HG03558 (cell line): ENCODE measurements at regions not wholly inside any gene's neighbourhood (a gene's known extent, or its start where the extent isn't known, plus 50 kb on each side); places are given as distances from the start of the nearest gene placed in this dataset.

Experiments used
- ATAC-seq: cut with Tn5 transposase; IDR thresholded peaks from one replicate; pipeline ENCODE4 v1.9.1; 2021; ENCODE audit warnings: moderate number of reproducible peaks; ENCODE audit not compliant: unreplicated experiment; ENCODE audit errors: extremely low read depth

- ATAC-seq = no peak
Observed at GRCh38 chr16:73616770-73617169, 568.8 kb upstream of the ZFHX3 start.

DNA sequence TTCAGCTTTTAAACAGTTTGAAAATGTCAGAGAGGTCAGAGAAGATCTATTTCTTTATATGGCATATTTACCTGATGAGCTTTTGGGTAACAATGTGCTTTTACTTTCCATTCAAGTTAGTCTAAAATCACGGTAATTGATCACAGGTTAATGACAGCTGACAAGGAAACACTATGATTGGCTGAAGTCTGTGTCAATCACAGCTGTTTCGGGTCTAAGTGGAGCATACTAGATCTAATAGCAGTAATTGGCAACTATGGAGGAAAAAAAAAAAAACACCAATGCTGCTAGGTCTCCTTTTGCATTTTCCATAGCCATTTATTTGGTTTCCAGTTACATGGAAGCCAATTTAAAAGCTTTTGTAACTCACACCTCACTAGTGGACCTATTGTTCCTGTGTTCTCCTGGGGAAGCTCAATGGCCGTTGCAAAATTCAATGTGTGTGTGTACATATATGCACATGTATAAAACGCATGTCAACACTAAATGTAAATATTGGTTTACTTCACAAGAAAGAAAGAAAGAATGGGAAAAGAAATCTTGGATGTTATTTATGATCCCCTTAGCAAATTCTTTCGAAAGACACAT is 568.3 kb upstream of the ZFHX3 start:
- ATAC-seq = no peak

- no peak for ATAC-seq
Observed at GRCh38 chr16:73615071-73615940, 567.4 kb upstream of the ZFHX3 start.

DNA sequence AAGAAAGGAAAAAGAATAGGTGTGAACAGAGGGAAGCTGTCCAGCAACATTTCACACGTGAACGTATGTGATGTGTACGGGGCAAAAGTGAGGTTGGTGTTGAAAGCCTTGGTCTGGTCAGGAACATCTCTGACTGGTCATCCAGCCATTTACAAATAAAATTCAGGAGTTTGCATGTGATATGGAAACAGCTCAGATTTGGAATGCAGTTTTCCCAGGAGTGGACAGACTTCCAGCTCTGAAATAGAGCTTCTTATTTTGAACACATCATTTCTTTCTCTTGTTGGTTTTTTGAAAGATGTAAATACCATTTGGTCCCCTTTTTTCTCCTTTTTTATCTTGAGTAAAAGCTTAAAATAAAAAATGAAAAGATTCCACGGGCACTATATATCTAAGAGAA is 566.2 kb upstream of the ZFHX3 start:
- ATAC-seq = no peak

DNA sequence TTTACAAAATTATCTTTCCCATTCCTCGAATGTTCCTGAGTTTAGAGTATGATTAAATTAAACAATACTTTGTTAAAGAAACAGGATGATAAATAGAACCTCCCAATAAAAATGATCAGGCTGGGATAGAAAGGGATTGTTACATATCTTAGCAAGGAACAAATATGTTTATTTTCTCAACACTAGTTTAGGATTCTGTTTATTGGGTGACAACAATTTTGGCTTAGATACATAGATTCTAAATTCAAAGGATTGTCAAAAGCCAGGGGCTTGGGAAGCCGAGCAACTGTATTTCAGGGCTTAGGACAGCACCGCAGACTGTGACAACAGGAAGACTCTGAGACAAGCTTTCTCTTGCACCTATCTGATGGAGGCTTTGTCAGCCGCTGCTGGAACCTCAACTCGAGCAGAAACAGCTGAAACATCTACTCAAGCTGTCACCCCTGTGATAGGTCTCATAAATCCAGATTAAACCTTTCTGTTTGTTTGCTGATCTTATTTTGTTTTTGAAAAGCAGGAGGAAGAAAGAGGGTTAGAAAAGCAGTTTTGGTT is 562.8 kb upstream of the ZFHX3 start:
- no peak for ATAC-seq

DNA sequence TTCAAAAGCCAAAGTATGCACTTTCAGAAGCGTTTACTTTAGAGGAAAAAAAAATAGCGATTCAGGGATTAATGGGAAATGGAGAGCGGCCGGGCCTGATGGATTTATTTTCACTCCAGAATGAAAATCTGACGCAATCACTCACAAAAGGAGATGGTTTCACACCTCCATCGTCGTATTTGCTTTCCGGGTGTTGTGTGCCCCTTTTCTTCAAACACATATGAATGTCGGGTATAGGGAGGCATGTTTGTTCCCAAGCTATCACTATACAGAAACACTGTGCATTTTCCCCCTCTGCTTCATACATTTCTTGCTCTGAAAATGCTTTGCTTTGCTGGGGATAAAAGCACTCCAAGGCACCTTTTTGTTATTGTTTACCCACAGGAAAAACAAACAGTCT is 562.2 kb upstream of the ZFHX3 start:
- no peak for ATAC-seq

GRCh38 chr16:73608911-73609310 is 561.0 kb upstream of the ZFHX3 start:
- no peak for ATAC-seq

DNA sequence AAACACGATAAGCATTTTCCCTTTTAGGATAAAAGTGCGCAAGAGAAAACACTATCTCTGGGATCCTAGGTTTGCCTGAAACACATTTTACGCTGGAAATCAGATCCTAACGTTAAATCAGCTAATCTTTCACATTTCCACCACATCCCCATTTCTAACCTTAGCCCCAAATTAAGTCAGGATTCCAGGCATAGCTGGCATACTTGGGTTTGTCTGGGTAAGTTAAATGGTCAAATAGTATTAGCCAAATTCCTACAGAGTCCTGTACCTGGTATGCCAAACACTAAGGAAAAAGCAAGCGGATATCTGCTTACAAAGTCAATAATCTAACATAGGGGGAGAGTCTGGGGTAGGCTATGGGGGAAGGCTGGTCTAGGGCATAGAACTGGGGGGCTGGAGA is 557.4 kb upstream of the ZFHX3 start:
- ATAC-seq = no peak

DNA sequence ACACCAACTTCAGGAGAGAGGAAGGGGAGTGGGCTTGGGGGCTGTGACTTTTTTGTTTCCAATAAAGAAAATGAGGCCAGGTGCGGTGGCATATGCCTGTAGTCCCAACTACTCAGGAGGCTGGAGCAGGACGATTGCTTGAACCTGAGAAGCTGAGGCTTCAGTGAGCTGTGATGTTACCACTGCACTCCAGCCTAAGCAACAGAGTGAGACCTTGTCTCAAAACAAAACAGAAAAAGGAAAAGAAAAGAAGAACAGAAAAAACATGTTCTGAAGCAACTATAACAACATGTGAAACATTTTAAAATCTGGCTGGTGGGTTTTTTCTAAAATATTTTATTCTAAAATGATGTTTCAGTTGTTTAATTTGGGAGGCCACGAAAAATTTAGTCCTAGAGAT is 554.0 kb upstream of the ZFHX3 start:
- no peak for ATAC-seq

- no peak for ATAC-seq
Observed at GRCh38 chr16:73599870-73600269, 551.9 kb upstream of the ZFHX3 start.

DNA sequence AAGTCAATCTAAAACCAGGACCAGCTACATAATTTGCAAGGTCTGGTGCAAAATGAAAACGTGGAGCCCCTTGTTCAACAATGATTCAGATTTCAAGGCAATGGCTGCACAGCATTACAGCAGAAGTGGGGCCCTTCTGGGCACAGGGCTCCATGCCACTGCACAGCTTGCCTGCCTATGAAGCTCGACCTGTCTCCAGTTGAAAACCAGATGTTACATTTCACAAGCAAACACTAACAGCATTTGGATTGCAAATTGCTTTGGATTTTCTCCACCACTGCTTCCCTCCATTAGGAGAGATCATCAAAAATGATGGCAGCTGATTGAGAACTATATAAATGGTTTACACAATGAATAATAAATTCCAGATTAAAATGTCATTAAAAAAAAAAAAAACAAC is 551.4 kb upstream of the ZFHX3 start:
- ATAC-seq = no peak

DNA sequence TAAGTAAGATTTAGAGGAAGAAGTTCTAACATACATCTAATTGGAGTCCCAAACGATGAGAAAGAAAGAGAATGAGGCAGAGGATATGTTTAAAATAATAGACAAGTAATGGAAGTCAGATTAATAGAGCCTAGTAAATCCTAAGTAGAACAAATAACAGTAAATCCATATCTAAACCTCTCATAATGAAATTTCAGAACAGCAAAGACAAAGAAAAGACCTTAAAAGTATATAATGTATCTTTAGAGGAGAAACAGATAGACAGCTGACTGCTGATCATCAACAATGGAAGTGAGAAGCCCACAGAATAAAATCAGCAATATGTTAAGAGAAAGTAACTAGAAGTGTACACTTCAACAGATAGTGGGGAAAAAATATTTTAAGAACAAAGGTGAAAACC is 536.2 kb upstream of the ZFHX3 start:
- ATAC-seq = no peak

- ATAC-seq = no peak
Observed at GRCh38 chr16:73572135-73572828, 524.4 kb upstream of the ZFHX3 start.

GRCh38 chr16:73569266-73569980 is 521.5 kb upstream of the ZFHX3 start:
- no peak for ATAC-seq

DNA sequence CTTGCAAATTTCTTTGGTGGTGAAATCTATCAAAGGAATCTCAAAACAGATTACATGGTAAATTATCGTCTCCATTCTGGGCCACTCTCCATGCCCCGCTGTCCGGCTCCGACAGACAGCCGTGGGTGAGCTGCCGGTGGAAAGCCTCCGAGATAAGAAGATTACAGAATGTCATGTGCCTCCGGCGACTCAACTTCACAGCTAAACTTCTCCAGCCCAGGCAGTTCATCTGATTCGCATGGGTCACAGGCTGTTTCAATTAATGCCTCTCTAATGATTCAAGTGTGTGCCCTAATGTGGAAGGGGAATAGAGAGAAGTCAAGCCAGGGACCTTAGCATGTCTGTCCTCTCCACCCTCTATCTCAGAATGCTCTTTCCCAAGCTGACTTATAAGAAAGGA is 520.8 kb upstream of the ZFHX3 start:
- no peak for ATAC-seq

- no peak for ATAC-seq
Observed at GRCh38 chr16:73565925-73566324, 518.0 kb upstream of the ZFHX3 start.

DNA sequence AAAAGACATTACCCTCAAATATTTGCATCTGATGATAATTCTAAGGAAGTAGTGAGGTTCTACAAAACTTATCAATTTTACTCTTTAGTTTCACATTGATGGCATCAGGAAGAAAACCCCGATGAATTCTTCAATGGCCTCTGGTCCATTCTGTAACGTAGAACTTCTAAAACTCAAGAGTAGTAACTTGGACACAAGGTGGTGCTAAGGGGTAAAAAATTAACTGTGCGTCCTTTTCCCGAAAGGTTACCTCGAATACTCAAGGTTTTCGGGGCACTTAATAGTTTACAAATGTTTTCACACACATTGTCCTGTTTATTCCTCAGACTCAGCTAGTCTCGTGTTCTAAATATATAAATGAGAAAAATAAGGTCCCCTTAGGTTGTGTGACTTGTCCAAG is 517.3 kb upstream of the ZFHX3 start:
- no peak for ATAC-seq

GRCh38 chr16:73563709-73564108 is 515.8 kb upstream of the ZFHX3 start:
- ATAC-seq = no peak

- no peak for ATAC-seq
Observed at GRCh38 chr16:73560497-73560896, 512.6 kb upstream of the ZFHX3 start.

GRCh38 chr16:73558219-73558618 is 510.3 kb upstream of the ZFHX3 start:
- no peak for ATAC-seq
